Effector CD8-positive, alpha-beta T cell (primary cell): ENCODE measurements at regions not wholly inside any gene's neighbourhood (a gene's known extent, or its start where the extent isn't known, plus 50 kb on each side); places are given as distances from the start of the nearest gene placed in this dataset.

ENCODE experiments used
- DNase-seq: peaks from one replicate; lab custom pipeline; 2025; lab: John Stamatoyannopoulos, UW

DNA sequence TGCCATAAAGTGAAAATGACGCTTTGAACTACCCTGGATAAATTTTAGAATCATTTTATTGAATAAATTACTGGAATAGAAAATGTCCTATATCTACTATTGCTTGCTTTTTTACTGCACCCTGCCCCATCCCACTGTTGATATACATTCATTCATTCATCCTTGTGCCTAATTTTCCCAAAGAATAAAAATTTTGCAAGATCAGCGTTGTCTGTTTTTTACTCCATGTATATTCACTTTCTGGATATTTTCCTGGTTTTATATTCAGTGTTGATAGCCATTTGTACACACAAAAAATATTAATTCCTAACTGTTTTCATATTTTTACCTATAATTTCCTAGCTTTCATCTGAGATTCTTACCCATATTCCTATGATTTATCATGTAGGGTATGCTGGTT lies 262.9 kb upstream of the MAGI2 start:
- no peak for DNase-seq

DNA sequence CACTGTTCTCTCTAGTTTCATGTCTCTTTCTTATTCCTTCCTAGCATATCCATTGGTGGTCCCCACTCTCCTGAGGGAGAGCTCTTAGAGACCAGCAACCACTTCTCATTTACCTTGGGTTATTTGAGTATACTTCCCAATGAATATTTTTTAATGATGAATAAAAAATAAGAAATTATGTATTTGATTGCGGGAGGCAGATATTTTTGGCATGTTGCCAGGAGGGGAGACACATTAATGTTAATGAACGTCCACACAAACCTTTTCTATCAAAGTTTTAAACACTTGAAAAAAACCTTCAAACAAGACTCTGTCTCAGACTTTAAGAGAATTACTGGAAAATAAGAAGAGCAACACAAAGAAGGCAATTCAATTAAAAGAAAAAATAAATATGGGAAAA lies 260.6 kb upstream of the MAGI2 start:
- no peak for DNase-seq

DNA sequence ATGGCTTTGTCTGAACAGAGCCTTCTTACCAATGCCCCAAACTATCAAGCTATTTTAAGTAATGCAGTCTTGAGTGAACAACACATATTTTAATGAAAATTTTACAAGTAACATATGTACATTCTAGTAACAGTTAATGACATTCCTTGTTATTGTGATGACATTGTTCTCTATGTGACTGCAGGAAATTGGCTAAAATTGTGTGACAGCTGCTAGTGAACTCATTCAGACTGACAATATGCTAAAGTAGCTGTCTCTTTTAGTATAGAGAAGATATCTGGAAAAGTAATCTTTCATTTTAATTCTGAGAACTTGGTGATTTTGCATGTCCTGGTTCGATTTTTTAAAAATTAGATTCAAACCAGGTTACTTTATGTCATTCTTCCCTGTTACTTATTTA lies 259.8 kb upstream of the MAGI2 start:
- DNase-seq: no peak

DNA sequence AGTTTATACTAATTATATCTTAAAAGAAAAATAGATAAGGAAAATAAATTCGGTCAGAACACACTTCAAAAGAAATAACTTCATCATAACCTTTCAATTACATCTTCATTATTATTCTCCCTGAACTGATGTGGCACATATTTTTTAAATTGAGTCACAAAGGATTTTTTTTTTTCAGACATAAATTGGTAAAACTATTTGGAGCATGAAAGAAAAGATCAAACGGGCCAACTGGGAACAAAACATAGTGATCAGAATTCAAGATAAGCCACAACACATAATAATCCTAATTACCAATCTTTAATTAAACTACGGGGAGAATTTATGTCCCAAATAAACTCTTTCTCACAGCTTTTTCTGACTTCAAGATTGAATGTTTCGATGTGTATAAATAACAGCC lies 258.2 kb upstream of the MAGI2 start:
- no peak for DNase-seq

DNA sequence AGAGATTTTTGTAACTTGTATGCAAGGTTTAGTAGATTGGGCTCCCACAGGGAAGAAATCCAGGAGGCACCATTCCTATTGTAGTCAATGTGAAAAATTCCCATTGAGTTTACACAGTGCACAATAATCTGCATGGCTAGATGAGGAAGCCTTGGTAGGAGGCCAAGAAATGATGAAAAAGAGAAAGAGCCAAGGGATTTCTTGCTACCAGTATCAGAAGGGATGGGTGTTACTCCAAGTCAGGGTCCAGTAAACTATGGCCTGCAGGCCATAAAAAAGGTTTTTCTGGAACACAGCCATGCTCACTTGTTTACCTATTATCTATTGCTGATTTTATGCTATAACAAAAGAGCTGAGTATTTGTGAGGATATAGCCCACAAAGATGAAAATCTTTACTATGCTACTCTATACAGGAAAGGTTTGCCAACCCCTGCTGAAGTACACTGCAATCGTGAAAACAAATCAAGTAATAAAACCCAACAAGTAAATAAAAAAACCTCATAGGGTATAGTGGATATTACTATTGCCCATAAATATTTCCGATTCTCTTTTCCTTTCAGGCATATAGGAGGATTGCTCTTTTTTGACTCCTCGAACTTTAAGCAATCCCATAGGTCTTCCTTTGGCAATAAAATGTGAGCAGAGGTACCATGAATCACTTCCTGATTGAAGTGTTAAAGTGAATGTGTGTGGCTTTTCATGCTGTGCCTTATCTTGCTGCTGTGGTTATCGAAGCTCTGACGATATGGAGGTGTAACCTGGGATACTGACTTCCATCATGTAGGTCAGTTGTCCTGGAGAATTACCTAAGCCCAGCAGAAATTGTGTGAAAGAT lies 256.3 kb upstream of the MAGI2 start:
- DNase-seq: no peak

DNA sequence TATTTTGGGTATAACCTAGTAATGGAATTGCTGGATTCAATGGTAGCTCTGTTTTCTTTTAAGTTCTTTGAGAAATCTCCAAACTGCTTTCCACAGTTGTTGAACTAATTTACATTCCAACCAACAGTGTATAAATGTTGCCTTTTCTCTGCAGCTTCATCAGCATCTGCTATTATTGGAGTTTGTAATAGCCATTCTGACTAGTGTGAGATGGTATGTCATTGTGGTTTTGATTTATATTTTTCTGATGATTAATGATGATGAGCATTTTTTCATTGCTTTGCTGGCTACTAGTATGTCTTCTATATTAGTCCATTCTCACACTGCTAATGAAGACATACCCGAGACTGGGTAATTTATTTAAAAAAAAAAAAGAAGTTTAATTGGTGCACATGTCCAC lies 248.6 kb upstream of the MAGI2 start:
- no peak for DNase-seq

DNA sequence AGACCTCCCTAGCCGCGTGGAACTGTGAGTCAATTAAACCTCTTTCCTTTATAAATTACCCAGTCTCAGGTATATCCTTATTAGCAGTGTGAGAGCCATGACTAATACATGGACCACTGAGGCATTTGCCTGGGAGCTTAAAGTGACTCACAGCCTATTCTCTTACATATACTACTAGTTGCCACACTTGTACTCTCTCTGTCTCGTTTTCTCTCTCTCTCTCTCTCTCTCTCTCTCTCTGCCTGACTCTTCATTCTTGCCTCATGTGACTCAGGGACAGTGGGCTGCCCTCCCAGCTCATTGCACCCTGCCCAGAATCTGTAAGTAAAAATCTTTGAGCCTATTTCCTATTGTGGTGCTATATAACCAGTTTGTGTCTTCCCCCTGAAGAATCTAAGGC lies 238.5 kb upstream of the MAGI2 start:
- no peak for DNase-seq

DNA sequence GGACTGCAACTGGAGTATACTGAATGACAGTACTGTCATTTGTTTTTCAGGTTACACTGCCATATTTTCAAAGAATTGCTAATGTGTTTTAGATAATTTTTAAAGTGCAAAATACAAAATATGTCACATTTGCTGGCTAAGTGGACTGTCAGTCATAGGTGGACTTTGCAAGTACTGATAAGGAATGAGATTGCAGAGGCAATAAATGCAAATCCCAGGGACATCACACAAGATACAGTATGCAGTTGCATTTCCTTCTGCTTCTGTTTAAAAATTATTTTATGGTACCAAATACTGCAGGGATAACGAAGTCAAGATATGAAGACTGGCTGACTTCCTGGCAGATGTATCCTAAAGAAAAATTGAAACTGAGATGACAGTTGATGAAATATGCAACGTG lies 237.6 kb upstream of the MAGI2 start:
- no peak for DNase-seq

DNA sequence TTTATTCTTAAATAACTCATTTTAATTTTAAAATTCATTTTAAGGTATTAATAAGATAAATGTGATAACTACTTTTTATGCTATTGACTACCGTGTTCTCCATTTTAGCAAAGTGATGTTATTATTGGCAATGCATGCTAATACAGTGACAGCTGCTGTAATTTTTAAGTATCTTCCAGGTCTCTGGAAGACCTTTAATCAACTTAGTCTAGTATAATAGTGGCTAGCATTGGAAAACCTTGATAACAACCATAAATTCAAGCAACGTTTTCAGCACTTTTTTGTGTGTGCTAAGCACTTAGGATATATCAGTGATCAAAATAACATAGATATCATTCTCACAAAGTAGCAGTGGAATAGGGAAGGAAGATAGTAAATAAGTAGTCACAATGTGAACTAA lies 230.9 kb upstream of the MAGI2 start:
- DNase-seq: no peak

DNA sequence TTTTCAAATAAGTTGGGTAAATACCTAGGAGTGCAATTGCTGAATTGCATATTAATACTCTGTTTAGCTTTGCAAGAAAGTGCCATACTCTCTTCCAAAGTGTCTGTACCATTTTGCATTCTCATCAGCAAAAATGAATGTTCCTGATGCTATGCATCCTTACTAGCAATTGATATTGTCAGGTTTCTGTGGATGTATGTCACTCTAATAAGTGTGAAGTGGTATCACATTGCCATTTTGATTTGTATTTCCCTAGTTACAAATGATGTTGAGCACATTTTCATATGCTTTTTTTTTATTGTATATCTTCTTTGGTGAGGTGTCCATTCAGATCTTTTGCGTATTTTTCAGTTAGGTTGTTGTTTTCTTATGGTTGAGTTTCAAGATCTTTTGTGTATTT lies 230.4 kb upstream of the MAGI2 start:
- DNase-seq: no peak

DNA sequence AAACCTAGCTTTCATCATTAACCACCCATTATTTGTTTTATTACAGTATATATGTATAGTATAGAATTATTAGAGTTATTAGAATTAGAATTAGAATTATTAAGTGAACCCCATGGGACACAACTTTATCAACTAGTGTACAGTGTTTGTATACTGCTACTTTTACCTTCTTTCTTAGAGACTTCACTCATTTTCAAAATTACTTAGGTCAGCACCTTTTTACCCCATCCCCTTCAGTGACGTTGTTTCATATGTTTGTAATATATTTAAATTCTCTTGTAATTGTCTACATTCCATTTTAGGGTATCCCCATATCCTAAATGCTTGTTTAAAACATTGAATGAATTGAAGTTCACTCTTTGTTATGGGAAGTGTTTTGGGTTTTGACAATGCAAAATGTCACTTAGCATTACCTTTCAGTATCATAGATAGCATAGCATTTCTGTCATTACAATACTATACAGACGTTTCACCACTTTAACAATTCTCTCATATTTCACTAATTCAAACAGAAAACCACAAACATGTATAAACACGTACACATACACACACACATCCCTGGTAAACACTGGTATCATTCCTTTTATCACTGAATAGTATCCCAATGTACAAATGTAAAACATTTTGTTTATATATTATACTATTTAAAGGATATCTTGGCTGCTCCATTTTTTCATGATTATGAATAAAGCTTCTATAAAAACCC lies 229.9 kb upstream of the MAGI2 start:
- no peak for DNase-seq

DNA sequence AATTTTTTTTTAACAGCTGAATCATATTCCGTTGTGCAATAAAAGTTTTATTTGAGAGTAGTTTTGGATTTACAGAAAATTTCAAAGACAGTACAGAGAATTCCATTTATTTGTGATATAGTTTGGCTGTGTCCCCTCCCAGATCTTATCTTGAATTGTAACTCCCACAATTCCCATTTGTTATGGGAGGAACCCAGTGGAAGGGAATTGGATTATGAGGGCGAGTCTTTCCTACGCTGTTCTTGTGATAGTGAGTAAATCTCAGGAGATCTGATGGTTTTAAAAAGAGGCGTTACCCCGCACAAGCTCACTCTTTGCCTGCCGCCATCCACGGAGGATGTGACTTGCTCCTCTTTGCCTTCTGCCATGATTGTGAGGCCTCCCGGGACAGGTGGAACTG lies 228.0 kb upstream of the MAGI2 start:
- no peak for DNase-seq

DNA sequence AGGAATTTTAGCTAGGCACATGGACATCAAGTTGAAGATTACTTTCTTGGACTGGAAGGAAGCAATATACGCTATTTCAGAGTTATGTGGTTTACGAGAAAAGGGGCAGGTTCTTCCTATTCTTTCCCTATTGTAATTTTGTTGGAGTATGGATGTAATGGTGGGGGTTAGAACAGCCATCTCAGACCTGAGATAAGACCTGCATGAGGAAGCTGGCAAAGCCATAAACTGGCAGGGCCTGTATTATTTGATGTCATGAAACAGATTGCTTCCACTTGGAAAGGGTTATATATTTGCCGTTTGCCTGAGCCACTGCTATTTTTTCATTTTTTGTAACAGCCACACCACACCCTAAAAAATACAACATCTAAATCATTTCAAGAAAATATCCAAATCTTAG lies 220.5 kb upstream of the MAGI2 start:
- DNase-seq: no peak

DNA sequence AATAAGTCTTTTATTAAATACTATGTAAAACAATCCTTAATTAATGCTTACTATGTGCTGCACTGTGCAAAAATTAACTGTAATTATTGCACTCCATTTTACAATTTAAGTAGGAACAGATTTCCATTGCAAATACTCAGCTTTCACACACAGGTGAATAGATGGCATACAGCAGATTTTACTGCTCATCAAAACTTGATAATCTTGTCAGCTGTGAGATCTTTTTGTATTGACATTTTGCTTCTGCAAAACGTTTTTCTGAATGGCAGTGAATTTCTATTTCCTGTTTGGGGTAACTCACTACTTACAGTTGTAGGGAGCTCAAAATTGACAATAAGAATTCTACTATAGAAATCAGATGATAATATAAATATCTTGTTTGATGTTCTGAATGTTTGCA lies 220.0 kb upstream of the MAGI2 start:
- no peak for DNase-seq

DNA sequence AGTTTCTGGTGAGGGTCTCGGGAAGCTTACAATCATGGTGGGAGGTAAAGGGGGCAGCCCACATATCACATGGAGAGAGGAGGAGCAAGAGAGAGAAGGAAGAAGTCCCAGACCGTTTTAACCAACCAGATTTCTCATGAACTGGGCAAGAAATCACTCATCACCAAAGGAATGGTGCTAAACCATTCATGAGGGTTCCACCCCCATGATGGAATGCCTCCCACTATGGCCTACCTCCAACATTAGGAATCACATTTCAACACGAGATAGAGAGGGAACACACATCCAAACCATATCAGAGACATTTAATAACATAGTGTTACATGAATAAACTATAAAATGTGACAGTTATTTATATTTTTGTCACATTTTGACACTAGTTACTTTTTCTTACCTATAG lies 214.8 kb upstream of the MAGI2 start:
- DNase-seq: no peak

DNA sequence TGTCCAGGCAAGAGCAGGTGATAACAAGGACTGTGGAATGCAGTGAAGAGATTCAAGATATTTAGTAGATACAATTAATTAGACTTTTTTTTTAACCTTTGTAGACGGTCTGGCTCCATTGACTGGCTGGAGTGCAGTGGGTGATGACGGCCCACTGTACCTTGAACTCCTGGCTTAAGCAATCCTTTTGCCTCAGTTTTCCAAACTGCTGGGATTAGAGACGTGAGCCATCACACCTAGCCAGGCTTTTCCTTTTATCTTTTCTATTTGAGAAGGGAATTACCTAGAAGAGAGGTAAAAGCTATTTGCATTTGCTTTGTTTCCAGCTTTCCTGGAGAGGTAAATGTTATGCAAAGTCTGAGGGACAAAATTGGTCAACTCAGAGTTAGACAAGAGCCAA lies 213.0 kb upstream of the MAGI2 start:
- DNase-seq: no peak

DNA sequence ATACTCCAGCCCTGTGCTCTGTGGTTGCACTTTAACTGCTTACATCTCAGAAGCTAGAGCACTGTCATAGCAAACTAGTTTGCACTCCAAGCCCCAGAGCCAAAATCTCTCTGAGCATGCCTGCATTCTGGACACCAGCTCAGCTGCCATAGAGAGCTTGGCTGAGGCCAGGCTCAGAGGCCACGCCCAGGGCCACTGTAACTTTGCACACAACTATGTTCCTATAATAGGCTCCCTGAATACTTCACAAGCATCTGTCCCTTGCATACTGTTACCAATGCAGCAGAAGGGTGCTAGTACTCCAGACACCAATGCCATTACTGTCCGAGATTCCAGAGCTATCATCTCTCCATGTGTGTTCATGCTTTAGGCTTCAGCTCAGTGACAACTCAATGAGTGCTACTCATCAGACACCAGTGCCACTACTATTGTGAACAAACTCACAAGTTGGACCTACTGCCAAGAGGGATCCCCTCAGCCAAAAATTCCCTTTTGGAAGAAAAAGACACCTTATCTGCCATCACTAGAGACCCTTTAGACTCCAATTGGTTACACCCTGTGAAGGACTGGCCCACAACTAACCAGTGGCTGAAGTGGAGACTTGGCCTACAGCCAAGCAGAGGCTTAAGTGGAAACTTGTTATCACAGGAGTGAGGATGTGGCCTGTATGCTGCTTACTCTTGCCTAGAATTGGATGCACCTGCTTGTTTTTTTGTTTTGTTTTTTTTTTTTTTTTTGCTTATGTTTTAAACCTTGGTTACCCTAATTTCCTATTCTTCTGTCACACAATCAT lies 211.6 kb upstream of the MAGI2 start:
- DNase-seq: no peak

DNA sequence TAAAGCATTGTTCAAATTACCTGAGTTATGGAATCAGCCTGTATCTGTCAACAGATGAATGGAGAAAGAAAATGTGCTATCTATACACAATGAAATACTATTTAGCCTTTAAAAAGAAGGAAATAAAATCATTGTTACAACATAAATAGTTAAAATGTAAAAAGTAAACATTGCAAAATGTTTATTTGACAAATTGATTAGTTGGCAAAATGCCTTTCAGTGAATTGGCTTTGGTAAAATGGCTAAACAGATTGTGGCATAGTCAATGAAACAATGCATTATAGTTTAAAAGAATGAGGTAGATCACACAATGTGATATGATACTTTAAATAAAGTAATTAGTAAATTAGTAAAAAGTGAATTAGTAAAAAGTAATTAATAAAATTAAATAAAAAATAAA lies 204.8 kb upstream of the MAGI2 start:
- DNase-seq: no peak

DNA sequence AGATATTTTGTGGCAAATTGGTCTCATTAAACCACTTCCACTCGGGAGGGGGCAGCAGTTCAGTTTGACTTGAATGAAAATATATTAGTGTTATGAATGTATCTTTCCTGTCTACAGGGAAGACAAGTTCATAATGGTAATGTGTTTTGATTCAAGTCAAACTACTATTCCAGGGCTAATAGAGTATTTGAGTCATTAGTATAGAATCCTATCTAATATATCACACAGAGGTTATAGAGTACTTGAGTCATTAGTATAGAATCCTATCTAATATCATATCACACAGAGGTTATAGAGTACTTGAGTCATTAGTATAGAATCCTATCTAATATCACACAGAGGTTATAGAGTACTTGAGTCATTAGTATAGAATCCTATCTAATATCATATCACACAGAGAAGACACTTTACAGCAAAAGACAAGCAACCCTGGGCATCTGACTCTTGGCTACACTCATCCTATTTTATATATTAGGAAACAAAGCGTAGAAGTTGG lies 199.7 kb upstream of the MAGI2 start:
- no peak for DNase-seq

DNA sequence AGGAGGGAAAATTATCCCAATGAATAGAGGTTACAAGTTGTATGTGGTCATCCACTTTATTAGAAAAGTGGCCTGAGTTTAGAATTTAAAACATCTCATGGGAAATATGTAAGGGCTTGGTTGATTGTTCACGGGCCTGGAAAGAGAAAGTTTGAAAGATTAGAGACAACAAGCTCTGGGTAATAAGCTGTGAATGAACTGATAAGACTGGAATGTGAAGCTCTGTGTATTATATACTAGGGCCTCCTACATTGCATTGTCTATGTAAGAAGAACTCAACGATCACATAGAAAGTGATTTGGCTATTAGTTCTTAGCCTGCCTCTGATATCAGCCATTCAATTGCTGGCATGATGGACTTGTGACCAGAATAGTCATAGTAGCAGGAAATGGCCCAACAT lies 199.2 kb upstream of the MAGI2 start:
- DNase-seq: no peak

DNA sequence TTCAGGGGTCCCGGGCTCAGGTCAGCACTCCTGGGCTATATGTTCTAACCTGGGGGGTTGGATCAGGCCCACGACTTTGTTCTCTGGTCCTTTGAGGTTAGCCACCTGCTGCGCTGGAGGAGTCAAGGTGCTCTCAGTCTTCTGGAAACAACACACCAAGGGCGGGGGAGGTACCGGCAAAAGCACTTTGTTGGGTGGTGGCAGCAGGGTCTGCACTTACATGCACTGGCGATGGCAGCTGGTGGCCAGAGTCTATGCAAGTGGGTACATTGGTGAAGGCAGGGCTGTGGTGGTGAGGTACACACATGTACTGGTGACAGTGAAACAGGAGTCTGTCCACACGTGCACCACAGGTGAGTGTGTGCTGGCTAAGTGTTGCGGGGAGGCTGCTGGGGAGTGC lies 194.2 kb upstream of the MAGI2 start:
- DNase-seq: no peak

DNA sequence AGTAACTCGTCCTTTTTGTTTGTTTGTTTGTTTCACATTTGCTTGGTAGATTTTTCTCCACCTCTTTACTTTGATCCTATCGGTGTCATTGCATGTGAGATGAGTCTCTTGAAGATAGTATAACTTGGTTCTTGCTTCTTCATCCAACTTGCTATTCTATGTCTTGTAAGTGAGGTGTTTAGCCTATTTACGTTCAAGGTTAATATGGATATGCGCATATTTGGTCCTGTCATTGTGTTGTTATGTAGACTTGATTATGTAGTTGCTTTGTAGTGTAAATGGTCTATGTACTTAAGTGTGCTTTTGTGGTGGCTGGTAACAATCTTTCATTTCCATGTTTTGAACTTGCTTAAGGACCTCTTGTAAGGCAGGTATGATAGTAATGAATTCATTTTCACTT lies 192.8 kb upstream of the MAGI2 start:
- no peak for DNase-seq

DNA sequence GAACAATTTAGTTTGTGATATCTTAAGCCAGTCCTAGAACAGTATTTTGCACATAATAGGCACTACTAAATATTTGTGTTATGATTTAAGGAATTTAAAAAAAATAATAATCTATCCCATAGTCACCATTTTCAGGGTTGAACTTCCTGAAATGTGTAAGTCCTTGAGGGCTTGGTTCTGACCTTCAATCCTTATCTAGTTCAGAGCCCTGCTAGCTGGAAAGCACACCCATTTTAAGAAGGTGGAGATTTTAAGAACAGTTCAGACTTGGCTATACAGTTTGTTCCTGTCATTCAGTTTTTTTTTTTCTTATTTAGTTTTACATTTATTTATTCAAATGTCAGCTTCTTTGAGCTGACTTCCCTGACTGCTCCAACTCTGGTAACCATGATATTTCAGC lies 183.4 kb upstream of the MAGI2 start:
- no peak for DNase-seq
